GM12878 (cell line): ENCODE measurements at regions not wholly inside any gene's neighbourhood (a gene's known extent, or its start where the extent isn't known, plus 50 kb on each side); places are given as distances from the start of the nearest gene placed in this dataset.

Experiments
- ATAC-seq: fragments of 200-7000 bp; cut with Tn5 transposase; 3 replicates; pipeline ENCODE4 v1.9.1; 2020; ENCODE audit warnings: mild to moderate bottlenecking, moderate library complexity
- BruUV-seq: library from RNA; stranded (reverse); fragments of 400-500 nt; replicated peaks from 2 replicates; lab custom pipeline; 2021; lab: Mats Ljungman, UMichigan
- CTCF ChIA-PET: fragments of 300-600 bp; sonication (Branson Sonifier 250); formaldehyde crosslinking; extraction: SDS; loops from one replicate; lab custom pipeline; 2021; ENCODE audit warnings: inconsistent platforms; lab: Yijun Ruan, JAX
- POLR2A ChIA-PET: fragments of 350-600 bp; formaldehyde crosslinking; extraction: SDS; loops from one replicate; lab custom pipeline; 2021; ENCODE audit warnings: inconsistent platforms; lab: Charles Lee
- RAD21 ChIA-PET: fragments of 300-600 bp; sonication (Branson Sonifier 250); formaldehyde crosslinking; loops from one replicate; lab custom pipeline; 2023; ENCODE audit warnings: antibody characterized with exemption; ENCODE audit not compliant: unreplicated experiment; lab: Charles Lee
- SMC1A ChIA-PET: fragments of 300-600 bp; sonication (Branson Sonifier 250); formaldehyde crosslinking; loops from one replicate; lab custom pipeline; 2023; ENCODE audit not compliant: unreplicated experiment, uncharacterized antibody; lab: Charles Lee
- DNase-seq: peaks from one replicate; pipeline ENCODE4 v3.0.0-alpha.2; 2011; ENCODE audit warnings: low read depth, low spot score
- FAIRE-seq: peaks from 3 replicates; lab custom pipeline; 2011; peaks lifted over from hg19 to GRCh38; lab: Jason Lieb, UNC
- H2AFZ ChIP-seq: 2 replicates; pipeline ENCODE4 v1.6.0; 2011; ENCODE audit warnings: low read depth, low read length, control low read depth; ENCODE audit not compliant: control insufficient read depth
- H3K27ac ChIP-seq: 2 replicates; pipeline ENCODE4 v1.5.1; 2011; ENCODE audit warnings: control low read depth; ENCODE audit not compliant: control insufficient read depth, insufficient read depth
- H3K27me3 ChIP-seq, 2 experiments: replicated peaks in 1 of 2; 2 replicates each; pipeline versions ENCODE4 v1.6.0 to v1.6.1; 2011; ENCODE audit warnings: low read length in 1 of 2; ENCODE audit not compliant: control insufficient read depth in 2 of 2, insufficient read depth in 2 of 2
- H3K36me3 ChIP-seq, 2 experiments: 2 replicates each; pipeline ENCODE4 v1.5.1; 2011; ENCODE audit warnings: low read length in 1 of 2; ENCODE audit not compliant: control insufficient read depth in 2 of 2, insufficient read depth in 2 of 2
- H3K4me1 ChIP-seq: 2 replicates; pipeline ENCODE4 v1.6.1; 2011; ENCODE audit warnings: mild to moderate bottlenecking, low read length, moderate library complexity, mixed read lengths; ENCODE audit not compliant: control insufficient read depth, insufficient read depth
- H3K4me2 ChIP-seq: 2 replicates; pipeline ENCODE4 v1.6.0; 2011; ENCODE audit warnings: control low read depth; ENCODE audit not compliant: control insufficient read depth, insufficient read depth
- H3K4me3 ChIP-seq: fragments of 200-600 bp; sonication (generic); 2 replicates; pipeline ENCODE4 v1.5.1; 2016
- H3K79me2 ChIP-seq: 2 replicates; pipeline ENCODE4 v1.6.0; 2011; ENCODE audit warnings: low read length; ENCODE audit not compliant: control insufficient read depth, insufficient read depth
- H3K9ac ChIP-seq: 2 replicates; pipeline ENCODE4 v1.8.0; 2011; ENCODE audit warnings: low read length, control low read depth, mixed read lengths; ENCODE audit not compliant: control insufficient read depth, insufficient read depth
- H3K9me3 ChIP-seq: replicated peaks from 3 replicates; pipeline ENCODE4 v1.5.1; 2011; ENCODE audit warnings: mild to moderate bottlenecking, low read length; ENCODE audit not compliant: control insufficient read depth, insufficient read depth
- H4K20me1 ChIP-seq: 2 replicates; pipeline ENCODE4 v1.6.0; 2011; ENCODE audit not compliant: control insufficient read depth, insufficient read depth
- CREB1 ChIP-seq: IDR thresholded peaks from 2 replicates; pipeline ENCODE4 v1.6.1; 2012; ENCODE audit warnings: low read depth, mild to moderate bottlenecking, inconsistent platforms
- HCFC1 ChIP-seq: fragments of 150-350 bp; IDR thresholded peaks from 2 replicates; pipeline ENCODE4 v1.6.1; 2014; ENCODE audit warnings: low read length
- KLF5 ChIP-seq: fragments of 450-650 bp; IDR thresholded peaks from 2 replicates; pipeline ENCODE4 v1.6.1; 2014; ENCODE audit warnings: mild to moderate bottlenecking; ENCODE audit not compliant: partially characterized antibody
- MTA2 ChIP-seq: fragments of 450-650 bp; IDR thresholded peaks from 2 replicates; pipeline ENCODE4 v1.6.1; 2016; ENCODE audit warnings: low read depth, mild to moderate bottlenecking, moderate library complexity
- NFIC ChIP-seq: IDR thresholded peaks from 2 replicates; pipeline ENCODE4 v1.6.1; 2012; ENCODE audit warnings: low read depth, mild to moderate bottlenecking, inconsistent platforms, low read length, moderate library complexity
- NRF1 ChIP-seq: conservative IDR thresholded peaks from 2 replicates; pipeline ENCODE4 v1.6.1; 2011; ENCODE audit warnings: mild to moderate bottlenecking, low read depth, low read length, improper control_type of control experiment
- RCOR1 ChIP-seq: conservative IDR thresholded peaks from 2 replicates; pipeline ENCODE4 v1.6.1; 2012; ENCODE audit warnings: low read depth, low read length, improper control_type of control experiment
- RELA ChIP-seq: fragments of 450-650 bp; IDR thresholded peaks from 2 replicates; pipeline ENCODE4 v1.8.0; 2014; ENCODE audit warnings: borderline replicate concordance; ENCODE audit not compliant: partially characterized antibody
- RUNX3 ChIP-seq: IDR thresholded peaks from 2 replicates; pipeline ENCODE4 v1.6.1; 2012; ENCODE audit warnings: low read length, inconsistent platforms
- SIN3A ChIP-seq: IDR thresholded peaks from 2 replicates; pipeline ENCODE4 v1.6.1; 2012; ENCODE audit warnings: low read depth, low read length, improper control_type of control experiment
- SMAD1 ChIP-seq: fragments of 450-650 bp; IDR thresholded peaks from 2 replicates; pipeline ENCODE4 v1.6.1; 2018; ENCODE audit warnings: mild to moderate bottlenecking, low read depth; ENCODE audit not compliant: partially characterized antibody
- ZNF217 ChIP-seq: fragments of 450-650 bp; IDR thresholded peaks from 2 replicates; pipeline ENCODE4 v1.6.1; 2017; ENCODE audit warnings: antibody characterized with exemption, mild to moderate bottlenecking
- ZSCAN29 ChIP-seq: fragments of 450-650 bp; IDR thresholded peaks from 2 replicates; pipeline ENCODE4 v1.6.1; 2017; ENCODE audit warnings: mild to moderate bottlenecking, moderate library complexity
- WGBS: methylation state at CpG from one replicate; pipeline ENCODE4 v1.1.6; 2016; ENCODE audit warnings: low lambda C conversion rate; ENCODE audit not compliant: insufficient replicate concordance, insufficient coverage; ENCODE audit errors: missing lambda C conversion rate; 5-methylcytosine and 5-hydroxymethylcytosine counted together
- in situ Hi-C: fragments of 300-500 bp; cut with MboI; formaldehyde crosslinking; loops from 9 replicates; pipeline ENCODE4 v1.14.3; 2018; ENCODE audit warnings: mixed read lengths
- intact Hi-C: fragments of 100-400 bp; cut with micrococcal nuclease; formaldehyde crosslinking; loops from one replicate; pipeline ENCODE4 v1.14.2; 2022; ENCODE audit not compliant: unreplicated experiment
- TF ChIP-seq, protein P1 (sequence below), 3 experiments: IDR thresholded peaks in 2 of 3; conservative IDR thresholded peaks in 1 of 3; 2 replicates each; pipeline ENCODE4 v1.5.1; 2011; ENCODE audit warnings: low read depth in 3 of 3, low read length in 3 of 3, mild to moderate bottlenecking in 3 of 3, control low read depth in 2 of 3, moderate library complexity in 2 of 3, inconsistent platforms in 1 of 3, mixed read lengths in 1 of 3; ENCODE audit not compliant: control insufficient read depth in 2 of 3, insufficient read depth in 1 of 3; ENCODE audit errors: extremely low read depth in 1 of 3
- TF ChIP-seq, protein P2 (sequence below): fragments of 450-650 bp; formaldehyde crosslinking; IDR thresholded peaks from 2 replicates; pipeline ENCODE4 v1.5.0; 2022; ENCODE audit warnings: mild to moderate bottlenecking, missing genetic modification characterization
- TF ChIP-seq, protein P3 (sequence below): fragments of 450-650 bp; formaldehyde crosslinking; IDR thresholded peaks from 2 replicates; pipeline ENCODE4 v1.4.0; 2020; ENCODE audit warnings: mild to moderate bottlenecking, moderate library complexity
- TF ChIP-seq, protein P4 (sequence below): IDR thresholded peaks from 2 replicates; pipeline ENCODE4 v1.6.1; 2011; ENCODE audit warnings: low read depth, mild to moderate bottlenecking, low read length, moderate library complexity, borderline replicate concordance; ENCODE audit errors: extremely low read depth

DNA sequence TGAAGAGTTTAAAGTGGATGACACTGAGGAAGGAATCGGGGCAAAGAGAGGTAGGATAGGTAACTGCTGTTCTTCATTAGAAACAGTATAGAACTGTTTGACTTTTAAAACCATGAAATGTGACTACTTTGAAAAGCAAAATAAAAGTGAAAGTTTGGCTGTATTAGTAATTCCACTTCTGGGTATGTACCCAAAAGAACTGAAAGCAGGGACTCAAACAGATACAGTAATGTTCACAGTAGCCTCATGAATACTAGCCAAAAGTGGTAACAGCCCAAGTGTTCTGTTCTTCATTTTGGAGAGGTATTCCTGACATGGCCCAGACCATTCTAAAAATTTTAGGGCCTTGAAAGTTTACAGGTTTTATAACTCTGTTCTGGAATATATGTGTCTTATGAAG is 1055.4 kb downstream of the TBL1XR1 start:
- in situ Hi-C loops = no loop called here
- POLR2A ChIA-PET = no interaction called here
- Histone ChIP-seq H3K9ac (no peak overlapping the region), H3K9me3 (no peaks in the 10 kb centered on the region), H3K4me2 (no peak overlapping the region), H3K27me3 (no peaks in the 10 kb centered on the region), H3K79me2 (no peaks in the 10 kb centered on the region), H2AFZ (no peak overlapping the region), H3K27ac (no peak overlapping the region), H4K20me1 (no peaks in the 10 kb centered on the region)
- peak; percentile 65 for ATAC-seq
- no peak for DNase-seq
- FAIRE-seq = no peak
- intact Hi-C loops = no loop called here
- no peak for TF ChIP-seq NRF1
- TF ChIP-seq ZNF217 = no peak
- no peak for TF ChIP-seq SMAD1
- no peak for TF ChIP-seq MTA2
- TF ChIP-seq, protein P1, sequence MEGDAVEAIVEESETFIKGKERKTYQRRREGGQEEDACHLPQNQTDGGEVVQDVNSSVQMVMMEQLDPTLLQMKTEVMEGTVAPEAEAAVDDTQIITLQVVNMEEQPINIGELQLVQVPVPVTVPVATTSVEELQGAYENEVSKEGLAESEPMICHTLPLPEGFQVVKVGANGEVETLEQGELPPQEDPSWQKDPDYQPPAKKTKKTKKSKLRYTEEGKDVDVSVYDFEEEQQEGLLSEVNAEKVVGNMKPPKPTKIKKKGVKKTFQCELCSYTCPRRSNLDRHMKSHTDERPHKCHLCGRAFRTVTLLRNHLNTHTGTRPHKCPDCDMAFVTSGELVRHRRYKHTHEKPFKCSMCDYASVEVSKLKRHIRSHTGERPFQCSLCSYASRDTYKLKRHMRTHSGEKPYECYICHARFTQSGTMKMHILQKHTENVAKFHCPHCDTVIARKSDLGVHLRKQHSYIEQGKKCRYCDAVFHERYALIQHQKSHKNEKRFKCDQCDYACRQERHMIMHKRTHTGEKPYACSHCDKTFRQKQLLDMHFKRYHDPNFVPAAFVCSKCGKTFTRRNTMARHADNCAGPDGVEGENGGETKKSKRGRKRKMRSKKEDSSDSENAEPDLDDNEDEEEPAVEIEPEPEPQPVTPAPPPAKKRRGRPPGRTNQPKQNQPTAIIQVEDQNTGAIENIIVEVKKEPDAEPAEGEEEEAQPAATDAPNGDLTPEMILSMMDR (IDR thresholded peaks at IDR 0.05 in 2 of 3, conservative IDR thresholded peaks at IDR 0.05 in 1 of 3; ENCODE audit: control insufficient read depth in 2 of 3, extremely low read depth in 1 of 3, insufficient read depth in 1 of 3, low read depth in 3 of 3, low read length in 3 of 3) = no peak
- TF ChIP-seq, protein P2, sequence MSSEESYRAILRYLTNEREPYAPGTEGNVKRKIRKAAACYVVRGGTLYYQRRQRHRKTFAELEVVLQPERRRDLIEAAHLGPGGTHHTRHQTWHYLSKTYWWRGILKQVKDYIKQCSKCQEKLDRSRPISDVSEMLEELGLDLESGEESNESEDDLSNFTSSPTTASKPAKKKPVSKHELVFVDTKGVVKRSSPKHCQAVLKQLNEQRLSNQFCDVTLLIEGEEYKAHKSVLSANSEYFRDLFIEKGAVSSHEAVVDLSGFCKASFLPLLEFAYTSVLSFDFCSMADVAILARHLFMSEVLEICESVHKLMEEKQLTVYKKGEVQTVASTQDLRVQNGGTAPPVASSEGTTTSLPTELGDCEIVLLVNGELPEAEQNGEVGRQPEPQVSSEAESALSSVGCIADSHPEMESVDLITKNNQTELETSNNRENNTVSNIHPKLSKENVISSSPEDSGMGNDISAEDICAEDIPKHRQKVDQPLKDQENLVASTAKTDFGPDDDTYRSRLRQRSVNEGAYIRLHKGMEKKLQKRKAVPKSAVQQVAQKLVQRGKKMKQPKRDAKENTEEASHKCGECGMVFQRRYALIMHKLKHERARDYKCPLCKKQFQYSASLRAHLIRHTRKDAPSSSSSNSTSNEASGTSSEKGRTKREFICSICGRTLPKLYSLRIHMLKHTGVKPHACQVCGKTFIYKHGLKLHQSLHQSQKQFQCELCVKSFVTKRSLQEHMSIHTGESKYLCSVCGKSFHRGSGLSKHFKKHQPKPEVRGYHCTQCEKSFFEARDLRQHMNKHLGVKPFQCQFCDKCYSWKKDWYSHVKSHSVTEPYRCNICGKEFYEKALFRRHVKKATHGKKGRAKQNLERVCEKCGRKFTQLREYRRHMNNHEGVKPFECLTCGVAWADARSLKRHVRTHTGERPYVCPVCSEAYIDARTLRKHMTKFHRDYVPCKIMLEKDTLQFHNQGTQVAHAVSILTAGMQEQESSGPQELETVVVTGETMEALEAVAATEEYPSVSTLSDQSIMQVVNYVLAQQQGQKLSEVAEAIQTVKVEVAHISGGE = no peak
- TF ChIP-seq NFIC = no peak
- no peak for TF ChIP-seq RCOR1
- TF ChIP-seq CREB1 = no peak
- no peak for TF ChIP-seq KLF5
- TF ChIP-seq SIN3A = no peak
- TF ChIP-seq, protein P3, sequence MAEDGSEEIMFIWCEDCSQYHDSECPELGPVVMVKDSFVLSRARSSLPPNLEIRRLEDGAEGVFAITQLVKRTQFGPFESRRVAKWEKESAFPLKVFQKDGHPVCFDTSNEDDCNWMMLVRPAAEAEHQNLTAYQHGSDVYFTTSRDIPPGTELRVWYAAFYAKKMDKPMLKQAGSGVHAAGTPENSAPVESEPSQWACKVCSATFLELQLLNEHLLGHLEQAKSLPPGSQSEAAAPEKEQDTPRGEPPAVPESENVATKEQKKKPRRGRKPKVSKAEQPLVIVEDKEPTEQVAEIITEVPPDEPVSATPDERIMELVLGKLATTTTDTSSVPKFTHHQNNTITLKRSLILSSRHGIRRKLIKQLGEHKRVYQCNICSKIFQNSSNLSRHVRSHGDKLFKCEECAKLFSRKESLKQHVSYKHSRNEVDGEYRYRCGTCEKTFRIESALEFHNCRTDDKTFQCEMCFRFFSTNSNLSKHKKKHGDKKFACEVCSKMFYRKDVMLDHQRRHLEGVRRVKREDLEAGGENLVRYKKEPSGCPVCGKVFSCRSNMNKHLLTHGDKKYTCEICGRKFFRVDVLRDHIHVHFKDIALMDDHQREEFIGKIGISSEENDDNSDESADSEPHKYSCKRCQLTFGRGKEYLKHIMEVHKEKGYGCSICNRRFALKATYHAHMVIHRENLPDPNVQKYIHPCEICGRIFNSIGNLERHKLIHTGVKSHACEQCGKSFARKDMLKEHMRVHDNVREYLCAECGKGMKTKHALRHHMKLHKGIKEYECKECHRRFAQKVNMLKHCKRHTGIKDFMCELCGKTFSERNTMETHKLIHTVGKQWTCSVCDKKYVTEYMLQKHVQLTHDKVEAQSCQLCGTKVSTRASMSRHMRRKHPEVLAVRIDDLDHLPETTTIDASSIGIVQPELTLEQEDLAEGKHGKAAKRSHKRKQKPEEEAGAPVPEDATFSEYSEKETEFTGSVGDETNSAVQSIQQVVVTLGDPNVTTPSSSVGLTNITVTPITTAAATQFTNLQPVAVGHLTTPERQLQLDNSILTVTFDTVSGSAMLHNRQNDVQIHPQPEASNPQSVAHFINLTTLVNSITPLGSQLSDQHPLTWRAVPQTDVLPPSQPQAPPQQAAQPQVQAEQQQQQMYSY (CRISPR knock-in tag) = no peak
- TF ChIP-seq RELA = no peak
- TF ChIP-seq, protein P4, sequence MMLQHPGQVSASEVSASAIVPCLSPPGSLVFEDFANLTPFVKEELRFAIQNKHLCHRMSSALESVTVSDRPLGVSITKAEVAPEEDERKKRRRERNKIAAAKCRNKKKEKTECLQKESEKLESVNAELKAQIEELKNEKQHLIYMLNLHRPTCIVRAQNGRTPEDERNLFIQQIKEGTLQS = no peak
- no peak for TF ChIP-seq RUNX3
- TF ChIP-seq HCFC1 = no peak
- no peak for TF ChIP-seq ZSCAN29
- TF ChIP-seq, all 136 proteins: peak for 0
- WGBS = 0% methylated on average over 1 of the region's 1 CpG
- Histone ChIP-seq H3K4me3 (no peak overlapping the region), H3K4me1 (no peaks in the 10 kb centered on the region), H3K36me3 (no peaks in the 10 kb centered on the region)
- ChIA-PET CTCF (no interaction called here), RAD21 (no interaction called here), SMC1A (no interaction called here)
- no TSS peak for BruUV-seq
